Loucy (cell line): ENCODE measurements at regions not wholly inside any gene's neighbourhood (a gene's known extent, or its start where the extent isn't known, plus 50 kb on each side); places are given as distances from the start of the nearest gene placed in this dataset.

Source experiments
- H2AFZ ChIP-seq: fragments of 200-600 bp; sonication (generic); 2 replicates; pipeline ENCODE4 v1.6.0; 2016; ENCODE audit warnings: antibody characterized with exemption, mild to moderate bottlenecking, low read length, moderate library complexity
- H3F3A ChIP-seq: fragments of 200-600 bp; 2 replicates; pipeline ENCODE4 v1.6.0; 2016; ENCODE audit warnings: antibody characterized with exemption, low read depth, mild to moderate bottlenecking
- H3K27me3 ChIP-seq: fragments of 200-600 bp; sonication (generic); 2 replicates; pipeline ENCODE4 v1.6.1; 2014; ENCODE audit warnings: low read length, mild to moderate bottlenecking; ENCODE audit not compliant: insufficient read depth, poor library complexity, severe bottlenecking
- H3K36me3 ChIP-seq: fragments of 200-600 bp; sonication (generic); 2 replicates; pipeline ENCODE4 v1.6.1; 2016; ENCODE audit warnings: low read length; ENCODE audit not compliant: insufficient read depth
- H3K4me1 ChIP-seq: fragments of 200-600 bp; sonication (generic); 2 replicates; pipeline ENCODE4 v1.5.1; 2014; ENCODE audit warnings: low read length, mild to moderate bottlenecking; ENCODE audit not compliant: insufficient read depth, poor library complexity, severe bottlenecking
- H3K4me2 ChIP-seq: fragments of 200-600 bp; sonication (generic); 2 replicates; pipeline ENCODE4 v1.6.0; 2014; ENCODE audit warnings: antibody characterized with exemption, low read length, low read depth, mild to moderate bottlenecking; ENCODE audit not compliant: poor library complexity, severe bottlenecking
- H3K4me3 ChIP-seq: fragments of 200-600 bp; sonication (generic); 2 replicates; pipeline ENCODE4 v1.5.1; 2014; ENCODE audit warnings: low read length, mild to moderate bottlenecking, mixed read lengths; ENCODE audit not compliant: poor library complexity, severe bottlenecking
- H3K79me2 ChIP-seq: fragments of 200-600 bp; sonication (generic); 2 replicates; pipeline ENCODE4 v1.6.1; 2014; ENCODE audit warnings: low read length; ENCODE audit not compliant: insufficient read depth
- H3K9ac ChIP-seq: fragments of 200-600 bp; sonication (generic); 2 replicates; pipeline ENCODE4 v1.6.0; 2014; ENCODE audit warnings: mild to moderate bottlenecking, low read depth, low read length, moderate library complexity; ENCODE audit not compliant: poor library complexity, severe bottlenecking
- H3K9me2 ChIP-seq: fragments of 200-600 bp; sonication (generic); replicated peaks from 2 replicates; pipeline ENCODE4 v1.6.1; 2016; ENCODE audit warnings: low read depth, low read length, mixed read lengths
- H3K9me3 ChIP-seq: fragments of 200-600 bp; sonication (generic); 2 replicates; pipeline ENCODE4 v1.6.1; 2014; ENCODE audit warnings: mild to moderate bottlenecking, antibody characterized with exemption, low read length, low read depth; ENCODE audit not compliant: insufficient read depth
- H4K20me1 ChIP-seq: fragments of 200-600 bp; sonication (generic); 2 replicates; pipeline ENCODE4 v1.6.0; 2014; ENCODE audit warnings: antibody characterized with exemption, low read length, mild to moderate bottlenecking; ENCODE audit not compliant: insufficient read depth, poor library complexity, severe bottlenecking
- CTCF ChIP-seq: fragments of 200-600 bp; sonication (generic); conservative IDR thresholded peaks from 2 replicates; pipeline ENCODE4 v1.5.1; 2014; ENCODE audit warnings: mild to moderate bottlenecking, antibody characterized with exemption, low read length
- EZH2phosphoT487 ChIP-seq: fragments of 200-600 bp; IDR thresholded peaks from 2 replicates; pipeline ENCODE4 v1.6.1; 2018; ENCODE audit warnings: antibody characterized with exemption, mild to moderate bottlenecking, moderate library complexity, borderline replicate concordance

DNA sequence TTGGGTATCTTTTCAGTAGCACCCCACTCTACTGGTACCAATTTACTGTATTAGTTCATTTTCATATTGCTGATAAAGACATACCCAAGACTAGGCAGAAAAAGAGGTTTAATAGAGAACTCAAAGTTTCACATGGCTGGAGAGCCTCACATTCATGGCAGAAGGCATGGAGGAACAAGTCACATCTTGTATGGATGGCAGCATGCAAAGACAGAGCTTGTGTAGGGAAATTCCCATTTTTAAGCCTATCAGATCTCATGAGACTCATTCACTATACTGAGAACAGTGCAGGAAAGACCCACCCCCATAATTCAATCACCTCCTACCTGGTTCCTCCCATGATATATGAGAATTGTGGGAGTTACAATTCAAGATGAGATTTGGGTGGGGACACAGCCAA, 878.6 kb upstream of the ADGRL4 start:
- H3K9ac ChIP-seq = no peak overlapping the region
- no peak overlapping the region for H3K4me2 ChIP-seq
- H3K36me3 ChIP-seq = no peaks in the 10 kb centered on the region
- H4K20me1 ChIP-seq = no peaks in the 10 kb centered on the region
- no peak overlapping the region for H3K4me3 ChIP-seq
- TF ChIP-seq EZH2phosphoT487 = no peak
- no peak for TF ChIP-seq CTCF
- H3K79me2 ChIP-seq = no peaks in the 10 kb centered on the region
- H3F3A ChIP-seq = no peaks in the 10 kb centered on the region
- no peaks in the 10 kb centered on the region for H3K4me1 ChIP-seq
- H3K27me3 ChIP-seq = no peaks in the 10 kb centered on the region
- H3K9me3 ChIP-seq = no peaks in the 10 kb centered on the region
- no peaks in the 10 kb centered on the region for H3K9me2 ChIP-seq
- H2AFZ ChIP-seq = no peak overlapping the region

GRCh38 chr1:79877086-79877485, 870.6 kb upstream of the ADGRL4 start:
- Histone ChIP-seq H3K4me3 (no peak overlapping the region), H3K36me3 (no peaks in the 10 kb centered on the region), H3K9ac (no peak overlapping the region), H3F3A (no peaks in the 10 kb centered on the region), H3K79me2 (no peaks in the 10 kb centered on the region), H3K9me3 (peaks cover 3% of the 10 kb centered on the region; the same call in 1 of the 2 replicates), H3K27me3 (no peaks in the 10 kb centered on the region), H2AFZ (no peak overlapping the region), H3K9me2 (no peaks in the 10 kb centered on the region), H3K4me1 (no peaks in the 10 kb centered on the region), H4K20me1 (no peaks in the 10 kb centered on the region), H3K4me2 (no peak overlapping the region)
- TF ChIP-seq EZH2phosphoT487 (no peak), CTCF (no peak)

DNA sequence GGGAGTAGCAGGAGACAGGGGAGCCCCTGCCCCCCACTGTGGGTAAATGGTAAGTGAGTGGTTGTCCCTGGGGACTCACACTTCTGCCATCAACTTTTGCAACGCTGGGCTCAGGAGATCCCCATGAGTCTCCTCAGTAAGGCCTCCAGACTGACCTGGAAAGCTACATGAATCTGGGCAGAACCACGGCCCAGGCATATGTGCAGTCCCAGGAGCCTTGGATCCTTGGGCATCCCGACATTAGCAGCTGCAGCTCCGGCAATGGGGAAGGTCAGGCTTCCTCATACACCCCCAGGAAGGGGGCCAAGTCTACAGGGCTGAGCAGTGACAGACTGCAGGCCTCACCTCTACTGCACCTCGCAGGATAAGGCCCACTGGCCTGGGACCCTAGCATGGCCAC, 868.7 kb upstream of the ADGRL4 start:
- H2AFZ ChIP-seq = no peak overlapping the region
- no peaks in the 10 kb centered on the region for H3K27me3 ChIP-seq
- no peak overlapping the region for H3K4me3 ChIP-seq
- H3K79me2 ChIP-seq = no peaks in the 10 kb centered on the region
- no peak for TF ChIP-seq CTCF
- TF ChIP-seq EZH2phosphoT487 = no peak
- no peaks in the 10 kb centered on the region for H3K36me3 ChIP-seq
- H3K4me1 ChIP-seq = no peaks in the 10 kb centered on the region
- H4K20me1 ChIP-seq = no peaks in the 10 kb centered on the region
- no peak overlapping the region for H3K9ac ChIP-seq
- H3K9me2 ChIP-seq = no peaks in the 10 kb centered on the region
- peaks cover 3% of the 10 kb centered on the region; the same call in 1 of the 2 replicates for H3K9me3 ChIP-seq
- no peaks in the 10 kb centered on the region for H3F3A ChIP-seq
- H3K4me2 ChIP-seq = no peak overlapping the region
